ENCODE measurements at regions not wholly inside any gene's neighbourhood (a gene's known extent, or its start where the extent isn't known, plus 50 kb on each side); places are given as distances from the start of the nearest gene placed in this dataset.
"Not testable (repeated sequence)": the region's sequence is repeated elsewhere in the genome, so short reads cannot be mapped to it uniquely, and the experiment has no call there.

DNA sequence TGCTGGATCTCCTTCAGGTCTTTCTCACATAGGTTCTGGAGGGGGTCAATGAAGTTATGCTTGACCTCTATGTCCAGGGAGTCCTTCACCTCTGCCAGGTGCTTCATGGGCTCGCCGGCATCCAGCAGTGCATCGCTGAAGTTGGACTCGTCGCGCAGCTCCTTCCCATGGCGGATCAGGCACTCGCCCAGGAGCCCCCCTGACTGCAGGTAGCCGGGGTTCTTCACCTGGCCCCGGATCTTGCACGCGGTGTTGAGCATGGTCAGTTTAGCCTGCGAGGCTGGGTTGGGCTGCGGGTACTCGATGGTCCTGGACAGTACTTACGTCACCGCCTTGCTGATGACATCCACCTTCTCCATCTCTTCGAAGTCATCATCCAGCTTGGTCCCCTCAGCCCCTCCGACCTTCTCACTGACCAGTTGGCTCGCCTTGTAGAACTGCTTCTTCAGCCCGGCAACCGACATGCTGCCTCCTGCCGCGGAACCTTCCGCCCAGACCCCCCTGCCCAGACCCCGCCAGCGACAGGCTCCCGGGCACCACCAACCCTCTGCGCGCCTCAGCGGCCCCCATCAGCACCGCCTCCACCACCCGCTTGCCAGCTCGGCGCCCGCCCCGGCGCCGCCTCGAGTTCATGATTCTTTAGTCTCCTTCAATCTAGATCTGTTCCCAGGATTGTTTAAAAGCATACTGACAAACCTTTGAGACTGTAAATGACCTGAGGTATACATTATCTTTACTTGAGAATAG lies 99.8 kb downstream of the KPNA2 start:
- no peak for DNase-seq (ENCODE audit: low read depth)

DNA sequence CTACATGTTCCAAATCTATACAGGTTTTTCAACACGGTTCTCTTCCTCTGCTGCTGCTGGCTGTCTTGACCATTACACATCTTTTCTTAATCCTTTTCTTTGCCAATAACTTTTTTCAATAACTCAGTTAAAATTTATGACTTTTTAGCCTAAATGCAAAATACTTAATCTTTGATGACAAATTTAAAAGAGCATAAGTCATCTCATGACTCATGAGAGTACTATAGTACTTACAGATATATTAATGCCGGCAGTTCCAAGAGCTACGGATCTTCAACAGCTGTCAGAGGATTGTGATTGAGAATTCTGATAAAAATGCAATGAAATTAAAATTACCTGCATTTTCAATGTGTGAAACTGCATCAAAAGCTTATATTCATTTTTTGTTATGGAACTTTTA lies 105.5 kb downstream of the KPNA2 start:
- no peak for DNase-seq (ENCODE audit: low read depth)

DNA sequence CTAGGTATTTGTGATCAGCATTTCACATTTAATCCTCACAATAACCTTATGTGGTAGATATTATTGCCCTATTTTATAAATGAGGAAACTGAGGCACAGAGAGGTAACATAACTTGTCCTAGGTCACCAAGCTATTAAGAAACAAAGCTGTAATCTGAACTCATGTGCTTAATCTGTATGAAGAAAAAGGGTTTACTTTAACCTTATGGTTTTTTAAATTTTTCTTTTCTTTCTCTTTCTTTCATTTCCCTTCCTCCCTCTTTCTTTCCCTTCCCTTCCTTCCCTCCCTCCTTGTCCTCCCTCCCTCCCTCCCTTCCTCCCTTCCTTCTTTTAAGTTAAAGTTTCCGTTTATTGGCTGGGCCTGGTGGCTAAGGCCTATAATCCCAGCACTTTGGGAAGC lies 105.2 kb upstream of the AMZ2 start:
- no peak for DNase-seq (ENCODE audit: low read depth)

DNA sequence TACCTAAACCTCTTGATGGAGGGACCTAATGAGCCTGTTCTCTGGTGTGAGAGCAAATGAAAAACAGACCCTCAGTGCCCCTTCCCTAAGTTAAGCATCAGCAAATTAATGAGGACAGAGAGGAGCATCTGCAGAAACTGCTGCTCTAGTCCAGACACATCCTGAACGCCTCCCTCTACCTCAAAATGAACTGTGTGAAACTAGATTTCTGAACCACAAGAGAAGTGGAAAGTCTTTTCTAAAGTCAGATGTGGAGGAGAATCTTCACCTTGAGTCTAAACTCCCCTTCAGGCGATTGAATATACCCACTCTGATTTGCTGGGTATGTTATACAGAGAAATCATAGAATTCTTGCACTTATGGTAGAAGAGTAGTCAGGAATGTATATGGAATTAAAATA lies 104.4 kb upstream of the AMZ2 start:
- no peak for DNase-seq (ENCODE audit: low read depth)

DNA sequence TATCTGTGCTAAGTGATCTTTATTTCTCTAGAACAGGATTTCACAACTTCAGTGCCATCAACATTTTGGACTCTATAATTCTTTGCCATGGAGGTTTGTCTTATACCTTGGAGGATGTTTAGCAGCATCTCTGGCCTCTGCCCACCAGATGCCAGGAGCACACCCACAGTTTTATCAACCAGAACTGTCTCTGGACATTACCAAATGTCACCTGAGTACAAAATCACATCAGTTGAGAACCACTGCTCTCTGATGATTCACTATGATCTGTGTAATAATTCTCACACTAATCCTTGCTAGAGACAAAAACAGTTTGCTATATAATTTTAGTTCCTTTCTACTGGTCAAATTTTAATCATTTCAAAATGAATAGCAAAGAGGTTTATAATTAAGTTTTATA lies 102.8 kb upstream of the AMZ2 start:
- DNase-seq (ENCODE audit: low read depth): no peak

DNA sequence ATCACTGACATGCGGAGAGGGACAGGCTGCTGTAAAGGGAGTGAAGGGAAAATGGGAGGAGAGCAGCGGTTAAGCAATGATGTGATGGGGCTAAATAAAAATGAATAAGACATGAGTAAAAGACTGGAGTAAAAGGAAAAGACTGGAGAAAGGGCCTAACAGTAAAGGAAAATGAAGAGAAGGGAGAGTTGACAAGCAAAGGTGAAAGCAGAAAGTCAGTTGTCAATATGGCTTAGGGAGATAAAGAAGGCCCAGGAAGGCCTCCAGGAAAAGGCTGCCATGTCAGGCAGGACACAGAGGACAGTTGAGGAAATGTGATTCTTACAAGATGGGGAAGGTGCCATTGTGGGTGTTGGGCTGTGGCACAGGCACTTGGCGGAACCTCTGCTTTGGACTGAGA lies 98.9 kb upstream of the AMZ2 start:
- DNase-seq (ENCODE audit: low read depth): no peak

DNA sequence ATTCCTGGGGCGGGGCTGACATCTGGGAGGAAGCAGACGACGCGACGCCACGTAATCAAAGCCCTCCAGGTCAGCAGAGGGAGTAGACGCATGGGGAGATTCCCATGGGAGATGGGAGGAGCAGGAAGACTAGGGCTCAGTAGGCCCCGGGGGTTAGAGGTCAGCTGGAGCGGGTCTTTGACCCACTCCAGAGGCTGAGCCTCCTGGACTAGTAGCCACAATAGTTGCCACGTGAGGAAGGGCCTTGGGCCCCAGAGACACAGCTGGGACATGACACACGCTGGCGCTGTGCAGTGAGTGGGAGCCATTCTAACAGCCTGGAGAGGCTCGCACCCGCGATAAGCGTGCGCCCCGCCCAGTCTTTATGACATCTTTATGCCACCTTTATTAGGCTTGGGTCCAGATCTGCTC lies 95.7 kb upstream of the AMZ2 start:
- no peak for DNase-seq (ENCODE audit: low read depth)

DNA sequence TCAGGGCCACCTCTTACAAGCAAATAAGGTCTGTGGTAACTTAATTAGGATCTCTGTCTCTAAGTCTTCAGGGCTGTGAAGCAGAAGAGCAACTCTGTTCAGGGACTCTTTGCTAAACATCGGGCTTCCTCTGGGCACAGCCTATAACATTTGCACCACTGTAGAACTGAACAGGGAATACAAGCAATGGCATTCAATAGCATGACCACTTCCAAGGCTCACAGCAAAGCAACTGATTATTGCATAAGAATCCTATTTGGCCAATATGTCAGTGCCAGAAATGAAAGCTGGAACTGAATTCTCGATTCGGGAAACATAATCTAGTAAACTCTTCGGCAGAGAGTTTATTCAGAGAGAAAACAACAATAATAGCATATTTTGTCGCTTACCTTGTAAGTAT lies 92.2 kb upstream of the AMZ2 start:
- DNase-seq (ENCODE audit: low read depth): no peak

DNA sequence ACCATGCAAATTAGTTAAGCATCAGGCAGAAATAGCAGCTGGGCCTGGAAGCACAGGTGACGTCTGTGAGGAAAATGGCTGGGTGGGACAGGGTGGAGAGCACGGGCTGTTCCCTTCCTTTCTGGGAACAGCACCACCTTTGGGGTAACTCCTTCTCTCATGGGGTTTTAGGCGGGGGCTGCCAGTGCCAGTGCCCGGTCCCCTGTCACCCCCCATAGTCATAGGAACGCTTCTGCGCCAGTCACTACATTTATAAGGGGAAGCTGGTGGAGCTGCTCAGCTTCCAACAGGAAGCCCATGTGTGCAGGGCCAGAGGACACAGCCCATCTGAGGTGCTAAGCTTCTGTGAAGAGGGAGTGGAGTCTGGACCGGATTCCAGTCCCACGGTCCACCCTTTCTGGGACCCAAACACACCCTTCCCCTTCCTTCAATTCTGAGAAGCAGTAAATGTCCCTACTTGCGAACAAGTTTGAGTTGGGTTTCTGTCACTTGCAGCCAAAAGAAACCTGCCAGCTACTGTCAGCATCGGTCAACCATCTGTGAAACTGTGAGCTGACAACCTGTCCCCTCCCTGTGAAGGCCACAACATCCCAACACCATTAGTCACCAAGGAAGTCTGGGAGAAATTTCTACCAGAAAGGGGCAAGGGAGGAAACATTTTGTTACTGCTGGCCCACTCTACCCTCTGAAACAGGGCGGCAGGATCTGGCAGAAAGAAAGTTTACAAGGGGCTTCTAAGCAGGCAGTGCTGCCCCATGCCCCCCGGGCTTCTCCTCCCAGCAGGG lies 86.0 kb upstream of the AMZ2 start:
- peak; percentile 59 for DNase-seq (ENCODE audit: low read depth)

DNA sequence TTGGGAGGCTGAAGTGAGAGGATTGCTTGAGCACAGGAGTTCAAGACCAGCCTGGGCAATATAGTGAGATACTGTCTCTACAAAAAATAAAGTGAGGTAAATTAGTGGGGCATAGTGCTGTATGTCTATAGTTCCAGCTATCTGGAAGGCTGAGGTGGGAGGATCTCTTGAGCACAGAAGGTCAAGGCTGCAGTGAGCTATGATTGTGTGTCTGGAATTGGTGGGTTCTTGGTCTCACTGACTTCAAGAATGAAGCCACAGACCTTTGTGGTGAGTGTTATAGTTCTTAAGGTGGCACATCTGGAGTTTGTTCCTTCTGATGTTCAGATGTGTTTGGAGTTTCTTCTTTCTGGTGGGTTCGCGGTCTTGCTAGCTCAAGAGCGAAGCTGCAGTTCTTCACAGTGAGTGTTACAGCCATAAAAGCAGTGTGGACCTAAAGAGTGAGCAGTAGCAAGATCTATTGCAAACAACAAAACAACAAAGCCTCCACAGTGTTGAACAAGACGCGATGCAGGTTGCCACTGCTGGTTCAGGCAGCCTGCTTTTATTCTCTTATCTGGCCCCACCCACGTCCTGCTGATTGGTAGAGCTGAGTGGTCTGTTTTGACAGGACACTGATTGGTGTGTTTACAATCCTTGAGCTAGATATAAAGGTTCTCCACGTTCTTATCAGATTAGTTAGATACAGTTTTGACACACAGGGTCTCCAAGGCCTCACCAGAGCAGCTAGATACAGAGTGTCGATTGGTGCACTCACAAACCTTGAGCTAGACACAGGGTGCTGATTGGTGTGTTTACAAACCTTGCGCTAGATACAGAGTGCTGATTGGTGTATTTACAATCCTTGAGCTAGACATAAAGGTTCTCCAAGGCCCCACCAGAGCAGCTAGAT lies 79.3 kb upstream of the AMZ2 start:
- not testable (repeated sequence) for DNase-seq (ENCODE audit: low read depth)

DNA sequence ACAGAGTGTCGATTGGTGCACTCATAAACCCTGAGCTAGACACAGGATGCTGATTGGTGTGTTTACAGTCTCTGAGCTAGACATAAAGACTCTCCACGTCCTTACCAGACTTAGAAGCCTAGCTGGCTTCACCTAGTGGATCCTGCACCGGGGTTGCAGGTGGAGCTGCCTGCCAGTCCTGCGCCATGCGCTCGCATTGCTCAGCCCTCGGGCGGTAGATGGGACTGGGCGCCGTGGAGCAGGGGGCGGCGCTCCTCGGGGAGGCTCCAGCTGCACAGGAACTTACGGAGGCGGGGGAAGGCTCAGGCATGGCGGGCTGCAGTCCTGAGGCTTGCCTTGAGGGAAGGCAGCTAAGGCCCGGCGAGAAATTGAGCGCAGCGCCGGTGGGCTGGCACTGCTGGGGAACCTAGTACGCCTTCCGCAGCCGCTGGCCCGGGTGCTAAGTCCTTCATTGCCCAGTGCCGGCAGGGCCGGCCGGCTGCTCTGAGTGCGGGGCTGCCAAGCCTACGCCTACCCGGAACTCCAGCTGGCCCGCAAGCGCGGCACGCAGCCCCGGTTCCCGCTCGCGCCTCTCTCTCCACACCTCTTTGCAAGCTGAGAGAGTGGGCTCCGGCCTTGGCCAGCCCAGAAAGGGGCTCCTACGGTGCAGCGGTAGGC lies 78.5 kb upstream of the AMZ2 start:
- DNase-seq (ENCODE audit: low read depth): not testable (repeated sequence)

DNA sequence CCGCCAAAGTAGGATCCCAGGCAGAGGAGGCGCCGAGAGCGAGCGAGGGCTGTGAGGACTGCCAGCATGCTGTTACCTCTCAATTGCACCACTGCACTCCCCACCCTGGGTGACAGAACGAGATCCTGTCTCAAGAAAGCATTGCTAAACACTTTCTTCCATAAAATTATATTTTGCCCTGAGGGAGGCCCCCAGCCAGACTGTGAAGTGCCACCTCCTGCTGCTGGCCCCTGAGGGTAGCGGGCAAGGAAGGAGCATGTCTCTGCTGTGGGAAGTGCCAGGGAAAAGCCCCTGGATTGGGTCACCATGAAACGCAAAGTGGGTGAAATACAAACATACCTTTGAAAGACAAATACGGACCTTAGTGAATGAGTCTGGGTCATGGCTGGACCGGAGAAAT lies 78.0 kb upstream of the AMZ2 start:
- no peak for DNase-seq (ENCODE audit: low read depth)

DNA sequence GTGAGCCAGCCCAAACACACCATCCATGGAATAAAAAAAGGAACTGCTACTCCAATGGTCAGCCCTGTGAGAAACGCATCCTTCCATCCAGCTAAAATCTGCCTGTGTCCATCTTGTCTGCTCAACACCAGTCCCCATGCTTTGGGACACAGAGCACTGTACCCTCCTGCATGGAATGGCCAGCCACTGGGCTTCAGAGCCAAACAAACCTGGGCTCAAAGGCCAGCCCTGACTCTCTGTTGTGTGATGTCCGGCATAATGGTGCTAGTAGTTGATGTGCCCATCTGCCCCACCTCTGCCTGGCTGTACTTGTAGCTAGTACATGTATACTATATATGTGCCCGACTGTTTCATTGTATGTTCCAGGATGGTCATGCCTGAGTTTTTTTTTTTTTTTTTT lies 77.6 kb upstream of the AMZ2 start:
- no peak for DNase-seq (ENCODE audit: low read depth)

DNA sequence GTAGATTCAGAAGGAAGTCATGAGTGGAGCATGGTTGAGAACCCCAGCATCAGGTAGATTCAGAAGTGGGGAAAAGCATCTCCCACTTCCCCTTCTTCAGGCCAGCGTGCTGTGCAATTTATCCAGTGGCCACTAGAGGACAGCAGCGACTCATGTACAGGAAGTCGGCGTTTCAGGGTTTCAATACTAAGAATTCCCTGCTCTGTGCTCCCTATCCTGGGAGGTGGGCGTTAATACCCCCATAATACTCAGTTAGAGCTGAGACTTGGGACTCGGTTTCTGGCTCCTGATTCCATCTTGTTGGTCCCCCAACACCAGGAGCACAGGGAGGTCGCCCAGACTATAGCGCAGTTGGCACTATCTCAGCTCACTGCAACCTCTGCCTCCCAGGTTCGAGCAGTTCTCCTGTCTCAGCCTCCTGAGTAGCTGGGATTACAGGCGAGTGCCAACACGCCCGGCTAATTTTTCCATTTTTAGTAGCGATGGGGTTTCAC lies 75.3 kb upstream of the AMZ2 start:
- DNase-seq (ENCODE audit: low read depth): peak; percentile 50

DNA sequence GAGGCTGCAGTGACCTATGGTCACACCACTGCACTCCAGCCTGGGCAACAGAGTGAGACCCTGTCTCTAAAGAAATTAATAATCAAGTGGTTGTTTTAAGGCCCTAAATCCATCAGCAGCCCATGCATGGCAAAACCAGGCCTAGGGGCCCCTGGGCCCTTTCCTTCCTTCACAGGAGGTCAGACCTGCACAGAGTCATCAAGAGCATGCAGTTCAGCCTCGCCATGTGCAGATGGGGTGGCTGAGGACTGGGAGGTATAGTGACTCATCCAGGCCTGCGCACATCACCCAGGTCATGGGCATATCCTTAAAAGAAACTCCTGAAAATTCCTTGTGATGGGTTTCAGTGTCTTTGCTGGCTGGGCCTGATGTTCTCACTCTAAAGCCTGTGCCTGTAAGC lies 72.4 kb upstream of the AMZ2 start:
- no peak for DNase-seq (ENCODE audit: low read depth)

DNA sequence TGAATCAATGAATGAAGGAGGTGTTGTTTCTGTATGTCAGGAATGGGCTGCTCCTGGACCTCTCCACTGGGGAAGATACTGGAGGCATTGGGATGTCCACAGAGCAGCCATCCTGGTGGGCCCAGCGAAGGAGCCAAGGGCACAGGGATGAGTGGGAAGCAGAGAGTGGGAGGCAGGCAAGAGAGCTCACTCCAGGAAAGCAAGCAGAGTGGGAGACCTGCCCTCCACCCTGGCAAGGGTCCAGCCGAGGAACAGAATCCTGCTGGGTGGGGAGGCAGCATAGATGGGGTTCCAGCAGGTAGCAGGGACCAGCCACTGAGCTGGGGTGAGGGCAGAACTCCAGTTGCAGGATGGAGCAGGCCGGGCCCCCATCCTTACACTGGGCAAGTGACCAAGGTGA lies 71.9 kb upstream of the AMZ2 start:
- no peak for DNase-seq (ENCODE audit: low read depth)

DNA sequence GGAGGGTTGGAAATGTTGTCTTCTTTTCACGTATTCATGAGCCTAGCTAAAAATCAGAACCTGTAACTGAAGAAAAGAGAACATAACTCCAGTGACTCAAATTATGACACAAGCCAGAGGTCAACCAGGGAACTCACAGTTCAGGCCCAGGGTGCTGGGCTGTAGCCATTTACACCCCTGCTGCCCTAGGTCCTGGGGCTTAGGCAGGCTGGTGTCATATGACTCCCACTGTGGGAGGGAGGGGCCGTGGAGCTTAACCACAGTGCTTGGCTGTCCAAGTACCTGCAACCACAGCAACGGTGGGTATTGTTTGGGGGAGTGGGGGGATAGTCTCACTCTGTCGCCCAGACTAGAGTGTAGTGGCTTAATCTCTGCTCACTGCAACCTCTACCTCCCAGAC lies 71.1 kb upstream of the AMZ2 start:
- DNase-seq (ENCODE audit: low read depth): no peak

DNA sequence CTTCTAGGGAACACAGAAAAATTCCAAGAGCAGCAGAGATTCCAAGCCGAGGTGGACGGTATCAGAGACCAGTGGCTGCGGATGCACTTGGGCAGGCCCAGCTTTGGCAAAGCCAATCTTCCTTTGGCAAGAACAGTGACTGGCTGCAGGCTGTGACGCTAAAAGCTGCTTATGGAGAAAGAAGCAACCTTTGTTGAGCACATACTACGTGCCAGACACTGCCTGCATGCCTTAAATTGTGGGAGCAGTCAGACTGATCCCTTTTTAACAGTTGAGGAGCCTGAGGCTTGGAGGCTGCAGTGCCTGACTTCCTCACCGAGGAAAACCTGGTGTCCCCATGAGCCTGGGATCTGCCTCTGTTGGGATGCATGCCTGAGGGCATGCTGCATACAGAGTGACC lies 69.0 kb upstream of the AMZ2 start:
- DNase-seq (ENCODE audit: low read depth): no peak

DNA sequence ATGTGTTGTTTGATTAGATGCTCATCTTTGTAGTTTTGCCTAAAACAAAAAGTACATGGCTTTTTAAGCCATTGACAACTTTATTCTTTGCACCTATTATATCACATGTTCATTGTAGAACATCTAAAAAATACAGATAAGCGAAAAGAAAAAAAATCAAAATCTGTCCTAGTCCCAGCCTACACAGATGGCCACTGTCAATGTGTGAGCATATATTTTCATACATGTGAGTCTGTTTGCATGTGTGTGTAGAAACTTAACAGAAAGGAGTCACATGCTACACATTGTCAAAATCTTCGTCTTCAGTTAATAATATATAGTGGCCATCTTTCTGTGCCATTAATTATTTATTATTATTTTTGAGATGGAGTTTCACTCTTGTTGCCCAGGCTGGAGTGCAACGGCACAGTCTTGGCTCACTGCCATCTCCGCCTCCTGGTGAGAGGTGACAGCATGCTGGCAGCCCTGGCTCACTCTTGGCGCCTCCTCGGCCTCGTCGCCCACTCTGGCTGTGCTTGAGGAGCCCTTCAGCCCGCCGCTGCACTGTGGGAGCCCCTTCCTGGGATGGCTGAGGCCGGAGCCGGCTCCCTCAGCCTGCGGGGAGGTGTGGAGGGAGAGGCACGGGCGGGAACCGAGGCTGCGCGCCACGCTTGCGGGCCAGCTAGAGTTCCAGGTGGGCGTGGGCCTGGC lies 68.5 kb upstream of the AMZ2 start:
- no peak for DNase-seq (ENCODE audit: low read depth)

DNA sequence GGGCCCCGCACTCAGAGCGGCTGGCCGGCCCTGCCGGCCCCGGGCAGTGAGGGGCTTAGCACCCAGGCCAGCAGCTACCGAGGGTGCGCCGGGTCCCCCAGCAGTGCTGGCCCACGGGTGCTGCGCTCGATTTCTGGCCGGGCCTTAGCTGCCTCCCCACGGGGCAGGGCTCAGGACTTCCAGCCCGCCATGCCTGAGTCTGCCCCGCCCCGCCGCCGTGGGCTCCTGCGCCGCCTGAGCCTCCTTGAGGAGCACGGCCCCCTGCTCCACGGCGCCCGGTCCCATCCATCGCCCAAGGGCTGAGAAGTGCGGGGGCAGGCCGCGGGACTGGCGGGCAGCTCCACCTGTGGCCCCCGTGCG lies 67.9 kb upstream of the AMZ2 start:
- no peak for DNase-seq (ENCODE audit: low read depth)

DNA sequence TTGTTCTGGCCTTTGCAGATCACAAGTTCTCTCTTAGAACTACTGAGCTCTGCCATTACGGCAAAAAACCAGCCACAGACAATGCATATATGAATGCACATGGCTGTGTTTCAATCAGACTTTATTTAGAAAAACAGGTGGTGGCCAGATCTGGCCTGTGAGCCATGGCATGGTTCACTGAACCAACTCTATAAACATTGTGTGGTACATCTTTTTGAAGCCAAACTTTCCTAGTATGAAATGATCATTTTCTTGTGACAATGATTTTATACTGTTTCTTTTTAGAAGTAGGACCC lies 65.9 kb upstream of the AMZ2 start:
- DNase-seq (ENCODE audit: low read depth): no peak
